Endothelial cell of umbilical vein (primary cell): ENCODE measurements at regions not wholly inside any gene's neighbourhood (a gene's known extent, or its start where the extent isn't known, plus 50 kb on each side); places are given as distances from the start of the nearest gene placed in this dataset.

Experiments
- EZH2 ChIP-seq: IDR thresholded peaks from 2 replicates; pipeline ENCODE4 v1.6.1; 2012; ENCODE audit warnings: borderline replicate concordance, low read depth, mild to moderate bottlenecking, moderate library complexity, low read length, inconsistent platforms; ENCODE audit not compliant: severe bottlenecking
- FOS ChIP-seq: IDR thresholded peaks from 2 replicates; pipeline ENCODE4 v1.6.1; 2011; ENCODE audit warnings: mild to moderate bottlenecking, low read length, moderate library complexity, borderline replicate concordance; ENCODE audit not compliant: insufficient read depth
- GATA2 ChIP-seq: IDR thresholded peaks from 2 replicates; pipeline ENCODE4 v1.7.0; 2011; ENCODE audit warnings: low read depth, mild to moderate bottlenecking, moderate library complexity, mixed read lengths, low read length; ENCODE audit not compliant: insufficient read length, insufficient read depth
- MAX ChIP-seq: IDR thresholded peaks from 2 replicates; pipeline ENCODE4 v1.6.1; 2011; ENCODE audit not compliant: insufficient read depth, insufficient read length
- MYC ChIP-seq: IDR thresholded peaks from one replicate; pipeline ENCODE4 v1.6.1; 2011; ENCODE audit warnings: mild to moderate bottlenecking, low read depth, low read length
- POLR2A ChIP-seq: IDR thresholded peaks from 2 replicates; pipeline ENCODE4 v1.6.1; 2012; ENCODE audit warnings: low read depth, mild to moderate bottlenecking, control low read depth, low read length
- POLR2AphosphoS5 ChIP-seq: IDR thresholded peaks from 2 replicates; pipeline ENCODE4 v1.6.1; 2012; ENCODE audit warnings: low read depth, mild to moderate bottlenecking, control low read depth, low read length, moderate library complexity; ENCODE audit not compliant: insufficient read depth
- TF ChIP-seq, protein P1 (sequence below), 2 donors: IDR thresholded peaks; 1 replicate in 1 of 2; 2 replicates in 1 of 2; pipeline ENCODE4 v1.5.1; 2011; ENCODE audit warnings: low read length in 2 of 2, mild to moderate bottlenecking in 2 of 2, moderate library complexity in 2 of 2, control low read depth in 1 of 2, inconsistent platforms in 1 of 2, low read depth in 1 of 2; ENCODE audit not compliant: insufficient read depth in 1 of 2; ENCODE audit errors: extremely low read depth in 1 of 2

DNA sequence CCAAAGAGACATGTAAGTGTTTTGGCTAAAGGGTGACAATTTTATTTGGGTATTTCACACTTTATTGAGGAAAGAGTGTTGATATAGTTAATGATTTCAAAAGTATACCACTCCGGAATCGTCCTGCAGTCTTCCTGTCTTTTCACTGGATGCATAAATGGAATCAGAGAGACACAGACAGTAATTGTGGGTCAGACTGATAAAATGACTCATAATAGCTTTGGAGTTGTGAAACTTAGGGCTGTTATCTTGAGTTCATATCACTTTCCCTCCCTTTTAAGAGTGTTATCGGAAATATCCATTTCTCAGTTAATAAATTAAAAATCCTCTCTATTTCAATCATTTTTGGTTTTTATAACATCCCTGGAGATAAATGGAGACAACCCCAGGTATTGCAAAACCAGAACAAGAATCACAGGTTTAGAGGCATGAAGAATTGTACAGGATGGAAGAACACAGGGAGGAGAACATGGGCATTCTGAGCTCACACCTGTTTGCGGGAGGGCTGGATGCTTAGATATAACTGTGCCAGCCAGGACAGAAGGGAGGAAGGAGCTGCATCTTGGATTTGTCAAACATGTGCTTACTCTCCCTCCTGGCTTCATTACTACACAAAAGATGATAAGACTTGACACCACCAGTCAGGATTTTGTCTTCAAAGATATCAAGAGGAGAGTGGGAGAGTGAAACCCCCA lies 185.4 kb downstream of the LMO4 start:
- TF ChIP-seq, protein P1, sequence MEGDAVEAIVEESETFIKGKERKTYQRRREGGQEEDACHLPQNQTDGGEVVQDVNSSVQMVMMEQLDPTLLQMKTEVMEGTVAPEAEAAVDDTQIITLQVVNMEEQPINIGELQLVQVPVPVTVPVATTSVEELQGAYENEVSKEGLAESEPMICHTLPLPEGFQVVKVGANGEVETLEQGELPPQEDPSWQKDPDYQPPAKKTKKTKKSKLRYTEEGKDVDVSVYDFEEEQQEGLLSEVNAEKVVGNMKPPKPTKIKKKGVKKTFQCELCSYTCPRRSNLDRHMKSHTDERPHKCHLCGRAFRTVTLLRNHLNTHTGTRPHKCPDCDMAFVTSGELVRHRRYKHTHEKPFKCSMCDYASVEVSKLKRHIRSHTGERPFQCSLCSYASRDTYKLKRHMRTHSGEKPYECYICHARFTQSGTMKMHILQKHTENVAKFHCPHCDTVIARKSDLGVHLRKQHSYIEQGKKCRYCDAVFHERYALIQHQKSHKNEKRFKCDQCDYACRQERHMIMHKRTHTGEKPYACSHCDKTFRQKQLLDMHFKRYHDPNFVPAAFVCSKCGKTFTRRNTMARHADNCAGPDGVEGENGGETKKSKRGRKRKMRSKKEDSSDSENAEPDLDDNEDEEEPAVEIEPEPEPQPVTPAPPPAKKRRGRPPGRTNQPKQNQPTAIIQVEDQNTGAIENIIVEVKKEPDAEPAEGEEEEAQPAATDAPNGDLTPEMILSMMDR (IDR thresholded peaks at IDR 0.05; ENCODE audit: extremely low read depth in 1 of 2, insufficient read depth in 1 of 2, low read depth in 1 of 2, low read length in 2 of 2): no peak
- TF ChIP-seq EZH2: no peak
- no peak for TF ChIP-seq MAX
- no peak for TF ChIP-seq POLR2AphosphoS5
- no peak for TF ChIP-seq MYC
- no peak for TF ChIP-seq POLR2A
- TF ChIP-seq FOS: no peak
- TF ChIP-seq GATA2: no peak
